CD4-positive, alpha-beta T cell treated with Interferon gamma for 1 hour (primary cell): ENCODE measurements at regions not wholly inside any gene's neighbourhood (a gene's known extent, or its start where the extent isn't known, plus 50 kb on each side); places are given as distances from the start of the nearest gene placed in this dataset.

Experiments
- DNase-seq: peaks from one replicate; pipeline ENCODE4 v3.0.0-alpha.2; 2020

DNA sequence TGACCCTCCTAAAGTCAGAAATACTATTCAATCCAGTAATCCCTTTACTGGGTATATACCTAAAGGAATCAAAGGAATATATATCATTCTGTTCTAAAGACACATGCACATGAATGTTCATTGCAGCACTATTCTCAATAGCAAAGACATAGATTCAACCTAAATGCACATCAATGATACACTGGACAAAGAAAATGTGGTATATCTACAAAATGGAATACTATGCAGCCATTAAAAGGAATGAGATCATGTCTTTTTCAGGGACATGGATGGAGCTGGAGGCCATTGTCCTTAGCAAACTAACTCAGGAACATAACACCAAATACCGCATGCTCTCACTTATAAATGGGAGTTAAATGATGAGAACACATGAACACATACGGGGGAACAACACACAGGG lies 306.0 kb upstream of the EPHA5 start:
- DNase-seq, result no peak

GRCh38 chr4:65973186-65973585 lies 302.9 kb upstream of the EPHA5 start:
- no peak for DNase-seq

GRCh38 chr4:65971686-65972085 lies 301.4 kb upstream of the EPHA5 start:
- DNase-seq, result no peak

DNA sequence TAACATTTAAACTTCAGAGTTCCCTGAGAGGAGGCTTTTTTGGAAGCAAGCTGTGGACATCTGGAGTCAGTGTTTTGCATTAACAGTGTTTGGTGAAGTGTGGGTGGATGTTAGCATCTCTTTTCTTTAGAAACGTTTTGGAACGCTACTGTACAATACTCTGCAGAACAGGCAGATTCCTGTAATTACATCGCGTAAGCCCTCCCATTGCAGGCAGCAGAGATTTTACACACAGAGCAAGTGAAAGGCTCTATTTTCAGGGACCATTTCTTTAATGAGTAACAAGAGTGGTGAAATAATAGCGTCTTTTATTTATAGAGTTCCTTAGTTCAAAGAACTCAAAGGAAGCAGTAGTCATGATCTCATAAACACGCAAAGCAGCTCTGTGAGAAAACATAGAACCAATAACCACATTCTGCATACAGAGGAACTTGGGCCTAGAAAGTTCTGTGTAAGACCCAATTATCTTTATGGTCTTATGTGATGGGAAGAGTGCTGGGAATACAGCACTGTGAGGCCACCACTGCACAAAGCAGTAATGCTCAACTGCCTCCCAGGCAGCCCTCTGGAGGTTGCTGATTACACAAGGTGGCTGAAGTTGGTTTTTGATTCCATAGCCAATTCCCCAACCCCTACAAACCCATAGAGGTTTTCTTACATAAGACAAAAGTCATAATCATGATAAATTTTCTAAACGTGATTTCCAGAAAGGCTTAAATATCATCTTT lies 298.7 kb upstream of the EPHA5 start:
- DNase-seq, result no peak

GRCh38 chr4:65960751-65961150 lies 290.5 kb upstream of the EPHA5 start:
- DNase-seq, result no peak

DNA sequence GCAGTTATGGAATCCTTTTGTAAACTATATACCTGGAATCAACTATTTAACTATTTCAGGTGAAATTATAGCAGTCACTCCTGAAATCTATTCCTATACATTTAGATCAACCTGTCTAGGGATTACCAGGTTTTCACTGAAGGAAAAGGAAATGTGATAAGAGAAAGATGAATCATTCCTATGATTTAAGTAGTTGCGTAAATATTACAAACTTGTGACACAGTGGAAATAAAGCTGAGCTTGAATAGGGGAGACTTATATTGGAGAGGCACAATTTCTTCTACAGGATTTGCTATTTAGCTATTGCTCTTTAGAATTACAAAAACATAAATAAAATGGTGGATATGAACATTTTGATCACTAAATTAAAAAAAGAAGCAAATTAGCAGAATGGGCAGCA lies 284.1 kb upstream of the EPHA5 start:
- no peak for DNase-seq

DNA sequence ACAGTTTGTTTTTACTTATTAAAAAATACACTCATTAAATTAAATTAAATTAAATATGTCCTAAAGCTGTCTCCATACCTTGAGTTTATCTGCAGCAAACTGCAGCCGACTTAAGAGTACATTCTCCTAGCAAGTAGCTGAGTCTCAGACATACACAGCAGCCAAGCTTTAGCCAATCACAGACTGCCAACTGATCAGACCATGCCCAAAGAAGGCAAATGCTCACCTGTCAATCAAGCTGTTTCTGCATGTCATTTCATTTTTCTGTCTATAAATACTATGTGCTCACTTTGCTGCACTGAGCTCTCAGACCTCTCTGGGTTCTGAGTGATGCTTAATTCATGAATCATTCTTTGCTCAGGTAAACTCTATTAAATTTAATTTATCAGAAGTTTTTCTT lies 280.9 kb upstream of the EPHA5 start:
- no peak for DNase-seq

GRCh38 chr4:65943076-65943475 lies 272.8 kb upstream of the EPHA5 start:
- no peak for DNase-seq

GRCh38 chr4:65924843-65925242 lies 254.6 kb upstream of the EPHA5 start:
- DNase-seq, result no peak

GRCh38 chr4:65923616-65924015 lies 253.3 kb upstream of the EPHA5 start:
- no peak for DNase-seq

GRCh38 chr4:65921180-65921579 lies 250.9 kb upstream of the EPHA5 start:
- DNase-seq, result no peak

GRCh38 chr4:65918872-65919271 lies 248.6 kb upstream of the EPHA5 start:
- DNase-seq, result no peak

DNA sequence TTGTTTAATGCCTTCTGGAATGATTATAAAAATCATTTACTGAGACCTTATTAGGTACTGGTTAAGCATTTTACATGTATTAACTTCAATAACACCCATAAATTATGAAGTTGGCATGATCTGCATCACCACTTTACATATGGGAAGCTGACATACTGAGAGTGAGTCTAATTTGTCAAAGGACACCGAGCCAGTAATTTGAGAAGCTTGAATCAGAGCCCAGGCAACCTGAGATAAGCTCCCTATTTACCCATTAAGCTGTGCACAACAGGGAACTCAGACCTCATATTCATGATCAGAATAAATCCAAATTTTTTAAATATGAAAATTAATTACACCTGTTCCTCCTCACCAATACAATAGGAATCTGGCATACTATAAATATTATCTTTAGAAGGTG lies 247.9 kb upstream of the EPHA5 start:
- no peak for DNase-seq

GRCh38 chr4:65917486-65917885 lies 247.2 kb upstream of the EPHA5 start:
- DNase-seq, result no peak

DNA sequence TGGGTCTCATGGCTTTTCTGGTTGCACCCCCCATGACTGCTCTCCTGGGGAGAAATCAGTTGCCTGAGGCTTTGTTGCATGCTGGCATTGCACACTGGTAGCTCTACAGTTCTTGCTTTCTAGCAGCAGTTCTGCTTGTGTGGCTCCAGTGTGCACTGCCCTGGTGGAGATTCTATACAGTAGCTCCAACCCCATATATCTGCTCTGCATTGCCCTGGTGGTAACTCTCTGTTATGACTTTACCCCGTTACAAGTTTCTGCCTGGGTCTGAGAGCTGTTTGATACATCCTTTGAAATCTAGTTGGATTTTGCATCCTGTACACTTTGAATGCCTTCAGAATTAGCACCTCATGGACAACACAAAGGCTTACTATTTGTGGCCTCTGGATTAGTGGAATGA lies 241.4 kb upstream of the EPHA5 start:
- no peak for DNase-seq

GRCh38 chr4:65893957-65894755 lies 223.9 kb upstream of the EPHA5 start:
- DNase-seq, result no peak

- no peak for DNase-seq
These were observed 223.0 kb upstream of the EPHA5 start for GRCh38 chr4:65893271-65893670.

DNA sequence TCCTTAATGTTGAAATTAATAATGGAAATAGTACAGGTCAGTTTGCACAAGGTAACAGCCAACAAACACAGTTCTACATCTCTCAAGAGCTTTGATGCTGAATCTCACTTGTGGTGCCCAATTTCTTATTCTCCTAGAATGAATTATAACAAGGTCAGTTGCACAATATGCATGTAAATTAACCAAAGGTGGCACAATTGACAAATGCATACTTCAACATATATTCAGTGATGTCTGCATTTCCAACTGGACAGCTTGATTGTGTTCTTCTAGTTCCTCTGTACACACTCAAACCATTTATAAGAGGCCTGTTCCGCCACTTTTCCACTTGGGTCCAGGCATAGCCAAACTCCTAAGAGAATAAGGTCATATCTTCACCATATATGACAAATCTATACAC lies 210.3 kb upstream of the EPHA5 start:
- no peak for DNase-seq

- no peak for DNase-seq
These were observed 198.0 kb upstream of the EPHA5 start for GRCh38 chr4:65868096-65868824.

DNA sequence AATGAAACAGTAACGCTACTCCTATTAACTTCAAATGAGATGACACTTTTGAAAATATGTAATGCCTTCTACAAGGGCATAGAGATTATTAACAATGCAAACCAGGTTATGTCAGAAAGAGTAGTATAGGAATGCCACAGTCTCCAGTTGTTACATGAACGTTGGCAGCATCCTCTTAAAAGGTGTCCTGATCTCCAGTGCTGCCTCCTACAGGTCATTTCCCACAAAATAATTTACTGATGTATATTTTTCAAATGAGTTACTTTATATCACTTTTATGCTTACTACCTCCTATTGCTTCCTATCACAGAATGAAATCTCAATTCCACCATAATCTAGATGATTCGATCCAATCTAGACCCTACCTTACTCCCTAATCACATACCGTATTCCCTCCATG lies 195.2 kb upstream of the EPHA5 start:
- DNase-seq, result no peak

DNA sequence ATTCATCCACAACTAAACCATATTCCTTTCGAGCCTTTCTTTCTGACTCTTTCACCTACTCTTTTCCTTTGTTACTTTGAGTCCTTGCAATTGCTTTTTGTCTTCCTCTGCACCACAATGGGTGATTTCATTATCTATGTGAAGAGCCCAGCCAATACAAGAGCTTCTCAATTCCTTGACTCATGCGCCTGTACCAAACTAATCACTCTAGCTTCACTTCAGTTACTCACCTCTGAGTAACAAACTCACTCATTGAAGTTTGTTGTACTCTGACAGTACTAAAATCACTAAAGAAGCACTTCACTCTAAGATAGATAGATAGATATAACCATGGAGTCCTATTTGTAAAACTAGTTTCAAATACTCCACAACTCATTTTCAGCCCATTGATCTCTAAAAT lies 191.7 kb upstream of the EPHA5 start:
- DNase-seq, result no peak

DNA sequence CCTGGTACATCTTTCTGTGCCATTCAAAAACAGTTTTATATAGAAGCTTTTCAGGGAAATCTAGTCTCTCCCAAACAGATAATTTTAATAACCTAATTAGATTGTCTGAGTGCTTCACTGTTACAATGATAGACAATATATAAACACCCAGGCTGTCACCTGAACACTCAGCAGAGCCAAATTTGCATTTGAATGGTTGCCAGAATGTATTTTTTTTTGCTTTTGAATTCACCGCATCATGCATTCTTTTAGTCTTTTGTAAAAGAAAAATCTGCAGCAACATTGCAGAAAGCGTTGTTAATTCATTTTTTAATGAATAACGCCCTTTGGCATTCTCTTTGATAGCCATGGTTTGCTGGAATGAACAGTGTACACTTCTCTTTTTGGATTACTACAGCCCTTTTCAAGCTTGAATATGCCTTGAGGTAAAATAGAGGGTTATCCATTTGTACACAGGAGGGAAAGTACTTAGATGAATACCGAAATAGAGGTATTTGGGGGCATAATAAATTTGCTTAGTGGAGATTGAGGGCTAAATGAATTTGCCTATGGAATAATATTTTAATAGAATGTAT lies 175.0 kb upstream of the EPHA5 start:
- DNase-seq, result no peak

DNA sequence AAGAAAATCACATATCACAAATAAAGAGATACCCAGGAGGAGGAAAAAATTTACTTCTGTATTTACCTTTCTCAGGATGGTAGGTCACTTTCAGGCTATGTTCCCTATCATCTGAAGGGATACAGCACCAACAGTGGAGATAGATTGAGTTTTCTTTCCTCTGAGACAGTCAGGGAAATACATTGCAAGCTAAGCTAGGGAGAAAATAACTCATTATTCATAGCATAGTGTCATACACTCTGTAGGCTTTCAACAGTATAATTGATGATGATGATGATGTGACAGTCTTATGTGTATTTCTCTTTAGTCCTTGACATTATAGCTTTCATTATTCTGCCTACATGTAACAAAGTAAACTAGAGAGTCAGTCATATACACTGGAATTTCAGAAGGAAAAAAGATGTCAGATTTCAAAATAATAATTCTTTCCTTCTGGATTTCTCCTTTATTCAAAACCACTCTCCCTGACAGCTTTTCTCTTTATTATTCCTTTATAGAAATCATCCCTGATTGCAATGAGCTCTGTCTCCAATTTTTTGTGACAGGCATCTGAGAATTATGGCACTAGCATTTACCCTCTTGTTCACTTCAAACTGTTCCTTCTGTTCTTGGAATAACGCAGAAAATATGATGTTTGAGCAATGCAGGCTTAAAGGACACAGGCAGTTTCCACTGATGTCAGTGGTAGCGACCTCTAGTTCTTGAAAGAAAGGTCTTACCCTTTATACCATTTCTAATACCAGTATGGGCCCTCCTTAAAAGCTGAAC lies 169.1 kb upstream of the EPHA5 start:
- DNase-seq, result no peak
